ENCODE measurements at regions not wholly inside any gene's neighbourhood (a gene's known extent, or its start where the extent isn't known, plus 50 kb on each side); places are given as distances from the start of the nearest gene placed in this dataset.

DNA sequence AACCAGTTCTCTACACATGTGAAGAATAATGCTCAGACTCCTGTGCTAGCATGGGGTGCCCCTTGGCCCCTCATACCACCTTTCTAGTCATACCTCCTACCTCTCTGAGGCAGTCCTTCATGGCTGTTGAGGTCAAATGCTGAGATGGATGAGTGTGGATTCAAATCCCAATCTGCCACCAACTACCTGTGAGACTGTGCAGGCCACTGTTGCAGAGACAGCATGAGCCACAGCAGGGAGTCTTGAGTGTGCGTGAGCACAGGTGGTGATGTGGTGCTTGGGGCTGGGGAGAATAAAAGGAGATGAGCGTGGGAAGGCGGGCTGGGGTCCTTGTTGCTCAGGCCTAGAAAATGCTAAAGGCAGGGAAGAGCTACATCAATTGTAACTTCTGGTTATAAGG, 218.0 kb upstream of the E2F8 start:
- no peak for DNase-seq
- Histone ChIP-seq H3K27ac (no peak overlapping the region), H3K9me3 (replicated peaks in 1 of 3) (no peaks in the 10 kb centered on the region), H3K4me3 (no peak overlapping the region), H3K36me3 (replicated peaks in 1 of 2) (no peaks in the 10 kb centered on the region), H3K27me3 (no peaks in the 10 kb centered on the region), H3K4me1 (replicated peaks in 1 of 2) (peaks cover 0 to 6% of the 10 kb centered on the region in 2 donors)
- TF ChIP-seq POLR2A (IDR thresholded peaks at IDR 0.05) (no peak), CTCF (IDR thresholded peaks at IDR 0.05) (no peak)
- 89 to 100% (median 99%) methylated on average over 3 of the region's 3 CpGs for WGBS, 4 donors
- intact Hi-C loops (cut with DNase I), result no loop called here

- no peak for TF ChIP-seq CTCF (IDR thresholded peaks at IDR 0.05)
- TF ChIP-seq POLR2A (IDR thresholded peaks at IDR 0.05), result no peak
- H3K9me3 ChIP-seq (replicated peaks in 1 of 3), result no peaks in the 10 kb centered on the region
Observed at GRCh38 chr11:19458231-19458630, 217.5 kb upstream of the E2F8 start.

GRCh38 chr11:19455731-19456130, 215.0 kb upstream of the E2F8 start:
- Histone ChIP-seq H3K4me3 (no peak overlapping the region), H3K9me3 (replicated peaks in 1 of 3) (no peaks in the 10 kb centered on the region), H3K27ac (no peak overlapping the region), H3K4me1 (replicated peaks in 1 of 2) (peaks cover 0 to 4% of the 10 kb centered on the region in 2 donors), H3K36me3 (replicated peaks in 1 of 2) (no peaks in the 10 kb centered on the region), H3K27me3 (no peaks in the 10 kb centered on the region)
- intact Hi-C loops (cut with DNase I), result no loop called here
- WGBS, 4 donors, result 70 to 85% (median 79%) methylated on average over 2 to 4 of the region's 4 CpGs; no CpG with 5 or more reads in 1 of the 4 donors
- TF ChIP-seq POLR2A (IDR thresholded peaks at IDR 0.05) (no peak), CTCF (IDR thresholded peaks at IDR 0.05) (no peak)
- DNase-seq, result no peak

More at GRCh38 chr11:19458231-19458630, 217.5 kb upstream of the E2F8 start:
- intact Hi-C loops (cut with DNase I), result no loop called here
- no peaks in the 10 kb centered on the region for H3K36me3 ChIP-seq (replicated peaks in 1 of 2)
- H3K4me3 ChIP-seq, result no peak overlapping the region
- no peak overlapping the region for H3K27ac ChIP-seq
- peaks cover 0 to 6% of the 10 kb centered on the region in 2 donors for H3K4me1 ChIP-seq (replicated peaks in 1 of 2)
- no peak for DNase-seq
- H3K27me3 ChIP-seq, result no peaks in the 10 kb centered on the region
- 80 to 88% (median 84%) methylated on average over 1 to 2 of the region's 2 CpGs for WGBS, 4 donors

- H3K4me1 ChIP-seq (replicated peaks in 1 of 2), result peaks cover 0 to 3% of the 10 kb centered on the region in 2 donors
- no peaks in the 10 kb centered on the region for H3K27me3 ChIP-seq
- DNase-seq, result peak in 5 of 7 donors; percentile 37 to 68 (median 65)
- H3K27ac ChIP-seq, result no peak overlapping the region
- intact Hi-C loops (cut with DNase I), result no loop called here
- TF ChIP-seq POLR2A (IDR thresholded peaks at IDR 0.05), result no peak
- no peak for TF ChIP-seq CTCF (IDR thresholded peaks at IDR 0.05)
- no peak overlapping the region for H3K4me3 ChIP-seq
- H3K9me3 ChIP-seq (replicated peaks in 1 of 3), result no peaks in the 10 kb centered on the region
- no peaks in the 10 kb centered on the region for H3K36me3 ChIP-seq (replicated peaks in 1 of 2)
- WGBS, 4 donors, result 55 to 72% (median 64%) methylated on average over 9 of the region's 9 CpGs
Observed at GRCh38 chr11:19453651-19454257, 213.0 kb upstream of the E2F8 start.

All from adrenal gland (tissue), 9 donors.